HL-60 (cell line): ENCODE measurements at regions not wholly inside any gene's neighbourhood (a gene's known extent, or its start where the extent isn't known, plus 50 kb on each side); places are given as distances from the start of the nearest gene placed in this dataset.

ENCODE experiments used
- DNase-seq, 2 experiments: peaks; one replicate each; pipeline ENCODE4 v3.0.0-alpha.2; 2010 to 2020; ENCODE audit warnings: low read depth in 1 of 2, low spot score in 1 of 2
- H3K27ac ChIP-seq: fragments of 250-450 bp; sonication (Bioruptor Pico); replicated peaks from 2 replicates; pipeline ENCODE4 v1.5.1; 2020; ENCODE audit warnings: mild to moderate bottlenecking, moderate library complexity
- H3K27me3 ChIP-seq: fragments of 250-450 bp; sonication (Bioruptor Pico); 2 replicates; pipeline ENCODE4 v1.5.1; 2021; ENCODE audit warnings: mild to moderate bottlenecking, moderate library complexity; ENCODE audit not compliant: insufficient read depth, poor library complexity, severe bottlenecking
- H3K4me3 ChIP-seq: replicated peaks from 2 replicates; pipeline ENCODE4 v1.5.1; 2011; ENCODE audit warnings: mild to moderate bottlenecking, control low read depth, low read length; ENCODE audit not compliant: insufficient read depth
- GABPA ChIP-seq: IDR thresholded peaks from 2 replicates; pipeline ENCODE4 v1.6.1; 2012; ENCODE audit warnings: low read depth
- POLR2AphosphoS5 ChIP-seq: IDR thresholded peaks from 2 replicates; pipeline ENCODE4 v1.6.1; 2012; ENCODE audit warnings: low read depth
- SPI1 ChIP-seq: IDR thresholded peaks from 2 replicates; pipeline ENCODE4 v1.6.1; 2012; ENCODE audit warnings: low read depth, mild to moderate bottlenecking, borderline replicate concordance
- TF ChIP-seq, protein P1 (sequence below): IDR thresholded peaks from one replicate; pipeline ENCODE4 v1.5.1; 2011; ENCODE audit warnings: low read length, control low read depth, inconsistent platforms; ENCODE audit not compliant: insufficient read depth
- TF ChIP-seq, protein P2 (sequence below): IDR thresholded peaks from 2 replicates; pipeline ENCODE4 v1.6.1; 2012; ENCODE audit warnings: low read depth; ENCODE audit not compliant: insufficient replicate concordance

DNA sequence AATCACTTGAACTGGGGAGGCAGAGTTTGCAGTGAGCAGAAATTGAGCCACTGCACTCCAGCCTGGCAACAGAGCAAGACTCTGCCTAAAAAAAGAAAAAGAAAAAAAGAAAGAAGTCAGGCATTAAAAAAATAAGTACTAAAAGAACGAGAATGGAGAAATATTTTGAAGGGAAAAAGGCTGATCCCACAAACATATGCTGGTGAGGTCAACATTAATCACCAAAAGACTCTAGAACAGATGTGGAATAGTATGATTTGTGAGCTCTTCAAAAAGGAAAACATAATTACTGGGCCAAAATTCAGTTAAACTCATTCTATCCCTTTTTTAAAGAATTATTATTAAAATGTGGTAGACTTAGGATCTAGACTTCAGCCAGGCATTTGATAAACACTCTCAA, 61.2 kb upstream of the NRSN1 start:
- H3K4me3 ChIP-seq = no peak overlapping the region
- H3K27me3 ChIP-seq = no peaks in the 10 kb centered on the region
- TF ChIP-seq, protein P1, sequence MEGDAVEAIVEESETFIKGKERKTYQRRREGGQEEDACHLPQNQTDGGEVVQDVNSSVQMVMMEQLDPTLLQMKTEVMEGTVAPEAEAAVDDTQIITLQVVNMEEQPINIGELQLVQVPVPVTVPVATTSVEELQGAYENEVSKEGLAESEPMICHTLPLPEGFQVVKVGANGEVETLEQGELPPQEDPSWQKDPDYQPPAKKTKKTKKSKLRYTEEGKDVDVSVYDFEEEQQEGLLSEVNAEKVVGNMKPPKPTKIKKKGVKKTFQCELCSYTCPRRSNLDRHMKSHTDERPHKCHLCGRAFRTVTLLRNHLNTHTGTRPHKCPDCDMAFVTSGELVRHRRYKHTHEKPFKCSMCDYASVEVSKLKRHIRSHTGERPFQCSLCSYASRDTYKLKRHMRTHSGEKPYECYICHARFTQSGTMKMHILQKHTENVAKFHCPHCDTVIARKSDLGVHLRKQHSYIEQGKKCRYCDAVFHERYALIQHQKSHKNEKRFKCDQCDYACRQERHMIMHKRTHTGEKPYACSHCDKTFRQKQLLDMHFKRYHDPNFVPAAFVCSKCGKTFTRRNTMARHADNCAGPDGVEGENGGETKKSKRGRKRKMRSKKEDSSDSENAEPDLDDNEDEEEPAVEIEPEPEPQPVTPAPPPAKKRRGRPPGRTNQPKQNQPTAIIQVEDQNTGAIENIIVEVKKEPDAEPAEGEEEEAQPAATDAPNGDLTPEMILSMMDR = no peak
- TF ChIP-seq POLR2AphosphoS5 (no peak), GABPA (no peak), SPI1 (no peak)
- TF ChIP-seq, protein P2, sequence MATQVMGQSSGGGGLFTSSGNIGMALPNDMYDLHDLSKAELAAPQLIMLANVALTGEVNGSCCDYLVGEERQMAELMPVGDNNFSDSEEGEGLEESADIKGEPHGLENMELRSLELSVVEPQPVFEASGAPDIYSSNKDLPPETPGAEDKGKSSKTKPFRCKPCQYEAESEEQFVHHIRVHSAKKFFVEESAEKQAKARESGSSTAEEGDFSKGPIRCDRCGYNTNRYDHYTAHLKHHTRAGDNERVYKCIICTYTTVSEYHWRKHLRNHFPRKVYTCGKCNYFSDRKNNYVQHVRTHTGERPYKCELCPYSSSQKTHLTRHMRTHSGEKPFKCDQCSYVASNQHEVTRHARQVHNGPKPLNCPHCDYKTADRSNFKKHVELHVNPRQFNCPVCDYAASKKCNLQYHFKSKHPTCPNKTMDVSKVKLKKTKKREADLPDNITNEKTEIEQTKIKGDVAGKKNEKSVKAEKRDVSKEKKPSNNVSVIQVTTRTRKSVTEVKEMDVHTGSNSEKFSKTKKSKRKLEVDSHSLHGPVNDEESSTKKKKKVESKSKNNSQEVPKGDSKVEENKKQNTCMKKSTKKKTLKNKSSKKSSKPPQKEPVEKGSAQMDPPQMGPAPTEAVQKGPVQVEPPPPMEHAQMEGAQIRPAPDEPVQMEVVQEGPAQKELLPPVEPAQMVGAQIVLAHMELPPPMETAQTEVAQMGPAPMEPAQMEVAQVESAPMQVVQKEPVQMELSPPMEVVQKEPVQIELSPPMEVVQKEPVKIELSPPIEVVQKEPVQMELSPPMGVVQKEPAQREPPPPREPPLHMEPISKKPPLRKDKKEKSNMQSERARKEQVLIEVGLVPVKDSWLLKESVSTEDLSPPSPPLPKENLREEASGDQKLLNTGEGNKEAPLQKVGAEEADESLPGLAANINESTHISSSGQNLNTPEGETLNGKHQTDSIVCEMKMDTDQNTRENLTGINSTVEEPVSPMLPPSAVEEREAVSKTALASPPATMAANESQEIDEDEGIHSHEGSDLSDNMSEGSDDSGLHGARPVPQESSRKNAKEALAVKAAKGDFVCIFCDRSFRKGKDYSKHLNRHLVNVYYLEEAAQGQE = no peak

DNA sequence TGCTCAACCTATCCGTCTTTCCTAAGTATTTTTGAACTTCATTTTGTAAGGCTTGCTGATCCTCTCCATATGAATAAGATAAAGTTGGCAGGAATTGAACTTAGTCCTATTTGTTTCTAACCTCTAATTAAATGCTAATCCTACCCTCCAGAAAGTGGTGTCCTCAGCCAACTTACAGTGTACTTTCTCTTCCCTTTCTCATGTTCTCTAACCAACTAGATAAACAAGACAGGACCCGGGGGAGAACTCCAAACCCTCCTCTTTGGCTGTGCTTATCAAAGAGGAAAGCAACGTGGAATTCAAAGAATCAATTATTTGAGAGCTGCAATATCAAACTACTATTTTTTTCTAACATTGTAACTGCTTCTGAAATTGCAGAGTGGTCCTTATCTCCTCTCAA, 56.5 kb upstream of the NRSN1 start:
- Histone ChIP-seq H3K27ac (no peak overlapping the region), H3K4me3 (no peak overlapping the region), H3K27me3 (no peaks in the 10 kb centered on the region)
- TF ChIP-seq, protein P2 = no peak
- TF ChIP-seq GABPA (no peak), POLR2AphosphoS5 (no peak), SPI1 (no peak)
- TF ChIP-seq, protein P1 = no peak
- DNase-seq = no peak

More for the DNA sequence above, 61.2 kb upstream of the NRSN1 start:
- H3K27ac ChIP-seq = no peak overlapping the region
- no peak for DNase-seq

DNA sequence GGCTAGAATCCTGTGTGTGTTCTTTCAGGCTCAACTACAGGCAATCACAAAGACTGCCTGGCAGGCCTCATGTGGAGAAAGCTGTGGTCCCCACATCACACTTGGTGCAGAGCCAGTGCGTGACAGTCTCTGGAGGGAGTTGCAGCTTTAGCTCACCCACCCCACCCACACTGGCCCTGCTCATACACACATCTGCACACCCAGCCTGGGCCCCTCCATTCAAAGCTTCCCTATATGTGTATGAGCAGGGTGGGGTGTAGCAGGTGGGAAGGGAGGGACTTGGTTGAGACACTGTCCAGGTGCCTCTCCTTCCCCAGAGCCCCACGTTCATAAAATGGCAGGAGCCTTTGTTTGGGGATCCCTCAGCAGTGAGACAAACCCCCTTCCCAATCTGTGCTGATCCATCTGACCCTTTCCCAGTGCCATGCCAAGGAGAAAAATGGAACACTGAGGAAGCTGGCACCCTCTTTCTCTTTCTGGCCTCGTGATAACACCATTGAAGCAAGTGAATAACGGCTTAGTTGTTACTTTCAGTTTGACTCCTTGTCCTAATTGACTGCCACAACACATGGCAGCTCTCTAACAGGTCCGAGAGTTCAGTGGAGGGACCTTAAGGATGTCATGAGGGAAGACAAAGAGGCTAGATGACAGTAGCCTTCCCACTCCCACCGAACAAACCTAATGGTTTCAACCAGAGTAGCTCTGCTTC, 53.8 kb upstream of the NRSN1 start:
- TF ChIP-seq SPI1 = no peak
- no peak for TF ChIP-seq GABPA
- TF ChIP-seq, protein P2 = no peak
- TF ChIP-seq, protein P1 = no peak
- TF ChIP-seq POLR2AphosphoS5 = no peak
- Histone ChIP-seq H3K27me3 (no peaks in the 10 kb centered on the region), H3K27ac (no peak overlapping the region), H3K4me3 (no peak overlapping the region)
- no peak for DNase-seq
